ENCODE measurements at regions not wholly inside any gene's neighbourhood (a gene's known extent, or its start where the extent isn't known, plus 50 kb on each side); places are given as distances from the start of the nearest gene placed in this dataset.
"Not testable (repeated sequence)": the region's sequence is repeated elsewhere in the genome, so short reads cannot be mapped to it uniquely, and the experiment has no call there.

DNA sequence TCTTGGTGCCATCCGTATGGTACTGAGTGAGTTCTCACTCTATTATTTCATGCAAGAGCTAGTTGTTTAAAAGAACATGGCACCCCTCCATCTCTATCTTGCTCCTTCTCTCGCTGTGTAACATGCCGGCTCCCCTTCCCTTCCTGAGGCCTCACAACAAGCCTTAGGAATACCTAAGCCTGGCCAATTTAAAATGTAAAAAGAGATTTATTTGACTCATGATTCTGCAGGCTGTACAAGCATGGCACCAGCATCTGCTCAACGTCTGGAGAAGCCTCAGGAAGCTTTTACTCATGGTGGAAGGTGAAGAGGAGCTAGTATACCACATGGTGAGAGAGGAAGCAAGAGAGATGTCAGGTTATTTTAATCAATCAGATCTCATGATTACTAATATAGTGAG lies 90.4 kb upstream of the NUDT10 start:
- H3K27ac Mint-ChIP-seq, result no peak overlapping the region
- Histone ChIP-seq H3K27me3 (ENCODE audit: control insufficient read depth in 2 of 2, insufficient read depth in 2 of 2, low read length in 2 of 2) (no peaks in the 10 kb centered on the region), H3K4me2 (replicated peaks; ENCODE audit: extremely low read depth, low read length, poor library complexity, severe bottlenecking) (no peak overlapping the region), H3K4me1 (ENCODE audit: control insufficient read depth in 1 of 2, insufficient read depth in 2 of 2, low read length in 2 of 2) (no peaks in the 10 kb centered on the region), H3K9me3 (replicated peaks in 1 of 2; ENCODE audit: control insufficient read depth in 1 of 2, insufficient read depth in 1 of 2, low read length in 2 of 2) (peaks cover 9 to 13% of the 10 kb centered on the region in 2 donors), H3K27ac (ENCODE audit: low read depth in 1 of 2, low read length in 2 of 2) (no peak overlapping the region), H4K20me1 (ENCODE audit: insufficient read depth, low read length) (no peaks in the 10 kb centered on the region), H3K79me2 (ENCODE audit: insufficient read depth, low read length) (no peaks in the 10 kb centered on the region), H2AFZ (ENCODE audit: insufficient read depth, low read depth, low read length, poor library complexity, severe bottlenecking) (no peak overlapping the region), H3K36me3 (replicated peaks in 1 of 2; ENCODE audit: control insufficient read depth in 1 of 2, insufficient read depth in 2 of 2, low read length in 2 of 2) (no peaks in the 10 kb centered on the region), H3K9ac (ENCODE audit: insufficient read depth, low read length, poor library complexity, severe bottlenecking) (no peak overlapping the region), H3K4me3 (replicated peaks in 1 of 3; ENCODE audit: low read depth in 2 of 3, low read length in 3 of 3) (no peak overlapping the region)
- TF ChIP-seq, protein P1, sequence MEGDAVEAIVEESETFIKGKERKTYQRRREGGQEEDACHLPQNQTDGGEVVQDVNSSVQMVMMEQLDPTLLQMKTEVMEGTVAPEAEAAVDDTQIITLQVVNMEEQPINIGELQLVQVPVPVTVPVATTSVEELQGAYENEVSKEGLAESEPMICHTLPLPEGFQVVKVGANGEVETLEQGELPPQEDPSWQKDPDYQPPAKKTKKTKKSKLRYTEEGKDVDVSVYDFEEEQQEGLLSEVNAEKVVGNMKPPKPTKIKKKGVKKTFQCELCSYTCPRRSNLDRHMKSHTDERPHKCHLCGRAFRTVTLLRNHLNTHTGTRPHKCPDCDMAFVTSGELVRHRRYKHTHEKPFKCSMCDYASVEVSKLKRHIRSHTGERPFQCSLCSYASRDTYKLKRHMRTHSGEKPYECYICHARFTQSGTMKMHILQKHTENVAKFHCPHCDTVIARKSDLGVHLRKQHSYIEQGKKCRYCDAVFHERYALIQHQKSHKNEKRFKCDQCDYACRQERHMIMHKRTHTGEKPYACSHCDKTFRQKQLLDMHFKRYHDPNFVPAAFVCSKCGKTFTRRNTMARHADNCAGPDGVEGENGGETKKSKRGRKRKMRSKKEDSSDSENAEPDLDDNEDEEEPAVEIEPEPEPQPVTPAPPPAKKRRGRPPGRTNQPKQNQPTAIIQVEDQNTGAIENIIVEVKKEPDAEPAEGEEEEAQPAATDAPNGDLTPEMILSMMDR (IDR thresholded peaks at IDR 0.05), result no peak
- no peaks in the 10 kb centered on the region for H3K4me1 Mint-ChIP-seq
- H3K4me3 Mint-ChIP-seq, result no peak overlapping the region
- no peak for DNase-seq
- peaks cover 0 to 2% (median 0%) of the 10 kb centered on the region in 3 donors for H3K27me3 Mint-ChIP-seq (ENCODE audit: low read depth in 3 of 3)
- no CpG with 5 or more reads among the region's 4 CpGs for WGBS (ENCODE audit: insufficient coverage)
- no peaks in the 10 kb centered on the region for H3K36me3 Mint-ChIP-seq
- H3K9me3 Mint-ChIP-seq, result peaks cover 6 to 25% (median 12%) of the 10 kb centered on the region in 7 donors
- intact Hi-C loops (cut with micrococcal nuclease), result no loop called here

DNA sequence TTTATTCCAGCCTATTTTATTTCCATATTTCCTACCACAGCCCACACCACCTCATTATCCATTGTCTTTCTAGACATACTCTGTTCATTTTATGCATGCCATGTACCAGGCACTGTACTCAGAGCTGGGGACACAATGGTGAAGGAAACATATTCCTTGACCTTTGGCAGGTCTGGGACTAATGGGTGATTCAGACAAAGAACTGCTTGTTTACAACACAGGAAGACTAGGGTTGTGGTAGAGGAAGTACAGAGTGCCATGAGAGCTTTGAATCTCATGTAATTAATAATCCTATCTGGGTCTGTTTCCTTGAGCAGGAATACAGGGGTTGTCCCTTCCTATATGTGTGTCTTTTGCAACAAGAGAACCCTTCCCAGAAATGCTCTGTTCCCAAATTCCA lies 75.1 kb upstream of the NUDT10 start:
- H4K20me1 ChIP-seq (ENCODE audit: insufficient read depth, low read length), result no peaks in the 10 kb centered on the region
- no peak overlapping the region for H3K9ac ChIP-seq (ENCODE audit: insufficient read depth, low read length, poor library complexity, severe bottlenecking)
- H3K9me3 ChIP-seq (replicated peaks in 1 of 2; ENCODE audit: control insufficient read depth in 1 of 2, insufficient read depth in 1 of 2, low read length in 2 of 2), result peaks cover 0 to under 1% of the 10 kb centered on the region in 2 donors
- DNase-seq, result no peak
- intact Hi-C loops (cut with micrococcal nuclease), result no loop called here
- H3K4me1 Mint-ChIP-seq, result no peaks in the 10 kb centered on the region
- no peak overlapping the region for H3K4me3 Mint-ChIP-seq
- no peaks in the 10 kb centered on the region for H3K36me3 Mint-ChIP-seq
- H3K27me3 ChIP-seq (ENCODE audit: control insufficient read depth in 2 of 2, insufficient read depth in 2 of 2, low read length in 2 of 2), result no peaks in the 10 kb centered on the region
- no peak overlapping the region for H3K4me2 ChIP-seq (replicated peaks; ENCODE audit: extremely low read depth, low read length, poor library complexity, severe bottlenecking)
- TF ChIP-seq, protein P1 (IDR thresholded peaks at IDR 0.05), result no peak
- H2AFZ ChIP-seq (ENCODE audit: insufficient read depth, low read depth, low read length, poor library complexity, severe bottlenecking), result no peak overlapping the region
- no peaks in the 10 kb centered on the region for H3K36me3 ChIP-seq (replicated peaks in 1 of 2; ENCODE audit: control insufficient read depth in 1 of 2, insufficient read depth in 2 of 2, low read length in 2 of 2)
- H3K27me3 Mint-ChIP-seq (ENCODE audit: low read depth in 3 of 3), result peaks cover 0 to 3% (median 0%) of the 10 kb centered on the region in 3 donors
- peaks cover 0 to 5% (median 1%) of the 10 kb centered on the region in 7 donors for H3K9me3 Mint-ChIP-seq
- H3K4me3 ChIP-seq (replicated peaks in 1 of 3; ENCODE audit: low read depth in 2 of 3, low read length in 3 of 3), result no peak overlapping the region
- no peak overlapping the region for H3K27ac Mint-ChIP-seq
- H3K27ac ChIP-seq (ENCODE audit: low read depth in 1 of 2, low read length in 2 of 2), result no peak overlapping the region
- no peaks in the 10 kb centered on the region for H3K79me2 ChIP-seq (ENCODE audit: insufficient read depth, low read length)
- no peaks in the 10 kb centered on the region for H3K4me1 ChIP-seq (ENCODE audit: control insufficient read depth in 1 of 2, insufficient read depth in 2 of 2, low read length in 2 of 2)

DNA sequence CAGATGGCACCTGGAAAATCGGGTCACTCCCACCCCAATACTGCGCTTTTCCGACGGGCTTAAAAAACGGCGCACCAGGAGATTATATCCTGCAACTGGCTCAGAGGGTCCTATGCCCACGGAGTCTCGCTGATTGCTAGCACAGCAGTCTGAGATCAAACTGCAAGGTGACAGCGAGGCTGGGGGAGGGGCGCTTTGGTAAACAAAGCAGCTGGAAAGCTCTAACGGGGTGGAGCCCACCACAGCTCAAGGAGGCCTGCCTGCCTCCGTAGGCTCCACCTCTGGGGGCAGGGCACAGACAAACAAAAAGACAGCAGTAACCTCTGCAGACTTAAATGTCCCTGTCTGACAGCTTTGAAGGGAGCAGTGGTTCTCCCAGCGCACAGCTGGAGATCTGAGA lies 70.4 kb upstream of the NUDT10 start:
- H4K20me1 ChIP-seq (ENCODE audit: insufficient read depth, low read length); H3K4me3 Mint-ChIP-seq; H3K27ac Mint-ChIP-seq; H3K36me3 Mint-ChIP-seq; H3K36me3 ChIP-seq (replicated peaks in 1 of 2; ENCODE audit: control insufficient read depth in 1 of 2, insufficient read depth in 2 of 2, low read length in 2 of 2); intact Hi-C loops (cut with micrococcal nuclease); H3K27me3 ChIP-seq (ENCODE audit: control insufficient read depth in 2 of 2, insufficient read depth in 2 of 2, low read length in 2 of 2); H3K4me1 ChIP-seq (ENCODE audit: control insufficient read depth in 1 of 2, insufficient read depth in 2 of 2, low read length in 2 of 2); H3K27ac ChIP-seq (ENCODE audit: low read depth in 1 of 2, low read length in 2 of 2); H3K9ac ChIP-seq (ENCODE audit: insufficient read depth, low read length, poor library complexity, severe bottlenecking); DNase-seq; H2AFZ ChIP-seq (ENCODE audit: insufficient read depth, low read depth, low read length, poor library complexity, severe bottlenecking); H3K9me3 ChIP-seq (replicated peaks in 1 of 2; ENCODE audit: control insufficient read depth in 1 of 2, insufficient read depth in 1 of 2, low read length in 2 of 2); H3K79me2 ChIP-seq (ENCODE audit: insufficient read depth, low read length); H3K27me3 Mint-ChIP-seq (ENCODE audit: low read depth in 3 of 3); H3K4me1 Mint-ChIP-seq; H3K4me2 ChIP-seq (replicated peaks; ENCODE audit: extremely low read depth, low read length, poor library complexity, severe bottlenecking); H3K4me3 ChIP-seq (replicated peaks in 1 of 3; ENCODE audit: low read depth in 2 of 3, low read length in 3 of 3): not testable (repeated sequence)
- no CpG with 5 or more reads among the region's 13 CpGs for WGBS (ENCODE audit: insufficient coverage)
- peaks cover 0 to 14% (median 7%) of the 10 kb centered on the region in 7 donors for H3K9me3 Mint-ChIP-seq

All from CD14-positive monocyte (primary cell).